ENCODE measurements at regions not wholly inside any gene's neighbourhood (a gene's known extent, or its start where the extent isn't known, plus 50 kb on each side); places are given as distances from the start of the nearest gene placed in this dataset.

DNA sequence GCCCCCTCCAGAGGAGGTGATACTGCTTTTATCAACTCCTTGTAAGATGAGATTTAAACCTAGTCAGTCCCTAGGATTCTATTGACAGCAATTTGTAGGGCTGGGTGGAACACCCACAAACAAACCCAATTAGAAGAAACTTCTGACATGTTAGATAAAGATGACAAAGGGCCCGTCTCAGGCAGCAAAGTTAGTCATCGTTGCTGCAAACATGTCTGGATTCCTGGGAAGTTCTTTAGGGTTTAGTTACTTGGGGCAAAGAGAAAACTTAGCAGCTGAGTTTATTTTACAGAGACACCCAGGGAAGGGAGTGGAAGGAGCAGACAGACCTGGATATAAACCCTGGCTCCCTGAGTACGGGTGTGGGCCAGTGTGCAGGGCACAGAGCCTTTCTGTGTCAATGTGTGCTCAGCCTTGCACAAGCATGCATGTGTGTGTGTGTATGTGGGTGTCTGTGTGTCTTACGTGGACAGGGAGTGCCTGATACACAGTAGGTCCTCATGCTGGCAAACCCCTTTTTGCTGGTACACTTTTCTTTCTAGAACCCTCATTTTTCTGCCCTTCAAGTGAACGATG lies 130.0 kb upstream of the STX18 start:
- TF ChIP-seq, protein P1, sequence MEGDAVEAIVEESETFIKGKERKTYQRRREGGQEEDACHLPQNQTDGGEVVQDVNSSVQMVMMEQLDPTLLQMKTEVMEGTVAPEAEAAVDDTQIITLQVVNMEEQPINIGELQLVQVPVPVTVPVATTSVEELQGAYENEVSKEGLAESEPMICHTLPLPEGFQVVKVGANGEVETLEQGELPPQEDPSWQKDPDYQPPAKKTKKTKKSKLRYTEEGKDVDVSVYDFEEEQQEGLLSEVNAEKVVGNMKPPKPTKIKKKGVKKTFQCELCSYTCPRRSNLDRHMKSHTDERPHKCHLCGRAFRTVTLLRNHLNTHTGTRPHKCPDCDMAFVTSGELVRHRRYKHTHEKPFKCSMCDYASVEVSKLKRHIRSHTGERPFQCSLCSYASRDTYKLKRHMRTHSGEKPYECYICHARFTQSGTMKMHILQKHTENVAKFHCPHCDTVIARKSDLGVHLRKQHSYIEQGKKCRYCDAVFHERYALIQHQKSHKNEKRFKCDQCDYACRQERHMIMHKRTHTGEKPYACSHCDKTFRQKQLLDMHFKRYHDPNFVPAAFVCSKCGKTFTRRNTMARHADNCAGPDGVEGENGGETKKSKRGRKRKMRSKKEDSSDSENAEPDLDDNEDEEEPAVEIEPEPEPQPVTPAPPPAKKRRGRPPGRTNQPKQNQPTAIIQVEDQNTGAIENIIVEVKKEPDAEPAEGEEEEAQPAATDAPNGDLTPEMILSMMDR (IDR thresholded peaks at IDR 0.05; ENCODE audit: insufficient read depth, low read length, missing control alignments): no peak
- DNase-seq (ENCODE audit: low read depth, low spot score): no peak
- CTCF ChIA-PET: interaction anchor here (0.7 to 1.5 kb wide), 3 partner anchors 10 to 208 kb away, joined by 3 to 5 read pairs (median 3); no protein-coding TSS in a partner anchor
- H3K4me3 ChIP-seq (ENCODE audit: low read depth, low read length): no peak overlapping the region
- POLR2A ChIA-PET: no interaction called here

DNA sequence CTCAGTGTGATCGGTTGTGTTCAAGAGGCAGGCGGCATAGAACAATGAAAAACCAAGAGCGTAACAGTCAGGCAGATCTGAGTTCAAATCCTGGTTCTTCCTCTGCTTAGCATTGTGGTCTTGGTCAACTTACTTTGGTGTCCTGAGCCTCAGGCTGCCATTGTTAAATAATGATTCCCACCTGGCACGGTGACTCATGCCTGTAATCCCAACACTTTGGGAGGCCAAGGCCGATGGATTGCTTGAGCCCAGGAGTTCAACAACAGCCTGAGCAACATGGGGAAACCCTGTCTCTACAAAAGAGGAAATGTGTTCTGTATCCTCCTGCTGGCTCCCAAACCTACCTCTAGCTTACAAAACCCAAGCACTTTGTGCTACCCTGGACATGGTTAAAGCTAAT lies 129.0 kb upstream of the STX18 start:
- POLR2A ChIA-PET: no interaction called here
- CTCF ChIA-PET: interaction anchor here (0.8 to 1.0 kb wide), 2 partner anchors 9 to 16 kb away, joined by 3 read pairs; no protein-coding TSS in a partner anchor
- no peak overlapping the region for H3K4me3 ChIP-seq (ENCODE audit: low read depth, low read length)
- no peak for DNase-seq (ENCODE audit: low read depth, low spot score)
- TF ChIP-seq, protein P1 (IDR thresholded peaks at IDR 0.05; ENCODE audit: insufficient read depth, low read length, missing control alignments): no peak

DNA sequence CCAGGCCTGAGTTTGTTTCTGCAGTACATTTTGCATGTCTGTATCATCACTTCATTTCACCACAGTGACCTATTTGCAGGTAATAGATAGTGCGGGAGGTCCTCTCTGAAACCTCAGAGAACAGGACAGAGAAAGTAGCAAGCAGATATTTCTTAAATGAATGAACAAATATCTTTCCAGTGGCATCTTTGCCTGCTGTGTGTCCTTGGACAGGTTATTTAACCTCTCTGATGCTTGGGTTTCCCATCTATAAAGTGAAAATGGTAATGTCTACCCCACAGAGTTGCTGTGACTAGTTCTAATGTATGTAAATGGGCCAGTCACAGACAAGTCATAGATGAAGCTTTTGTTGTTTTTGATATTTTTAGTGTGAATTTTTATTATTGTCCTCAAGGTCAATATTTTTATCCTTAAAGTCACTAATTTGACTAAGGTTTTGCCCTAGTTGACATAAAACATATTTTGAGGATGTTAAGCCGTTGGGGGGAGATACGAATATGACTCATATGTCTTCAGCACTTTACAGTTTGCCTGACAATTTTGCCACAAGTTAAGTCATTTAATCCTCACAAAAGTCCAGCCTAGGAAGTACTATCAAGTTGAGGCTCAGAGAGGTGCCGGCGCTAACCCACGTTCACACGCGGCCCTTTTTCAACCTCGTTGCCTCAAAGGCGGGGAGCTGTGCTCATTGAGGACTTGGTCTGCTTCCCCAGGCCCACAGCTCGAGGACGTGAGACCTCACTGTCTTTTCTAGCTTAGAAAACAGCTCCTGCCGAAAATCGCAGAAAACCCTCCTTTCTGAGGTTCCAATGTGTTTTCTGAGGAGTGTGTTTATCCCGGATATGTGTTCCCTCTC lies 126.7 kb upstream of the STX18 start:
- ChIA-PET CTCF (interaction anchor here (0.9 to 4.2 kb wide), 17 partner anchors 7 to 212 kb away, joined by 3 to 35 read pairs (median 3); no protein-coding TSS in a partner anchor), POLR2A (no interaction called here)
- TF ChIP-seq, protein P1 (IDR thresholded peaks at IDR 0.05; ENCODE audit: insufficient read depth, low read length, missing control alignments): no peak
- DNase-seq (ENCODE audit: low read depth, low spot score): no peak
- H3K4me3 ChIP-seq (ENCODE audit: low read depth, low read length): no peak overlapping the region

DNA sequence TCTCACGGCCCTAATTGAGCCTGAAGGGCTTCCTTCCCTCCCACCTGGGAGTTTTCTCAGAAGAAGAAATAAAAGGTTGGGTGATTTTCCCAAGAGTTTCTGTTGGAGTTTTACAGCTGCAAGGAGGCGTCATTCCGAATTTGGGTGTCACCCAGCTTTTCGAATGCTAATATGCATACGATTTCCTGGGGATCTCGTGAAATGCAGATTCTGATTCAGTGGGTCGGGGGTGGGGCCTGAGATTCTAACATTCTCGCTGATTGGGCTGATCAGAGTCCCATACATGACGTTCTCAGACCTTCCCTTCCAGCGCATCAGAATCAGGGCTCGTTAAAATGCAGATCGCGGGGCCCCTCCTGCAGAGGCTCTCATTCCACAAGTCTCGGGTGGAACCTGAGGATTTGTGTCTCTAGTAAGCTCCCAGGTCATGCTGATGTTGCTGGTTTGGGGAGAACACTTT lies 125.8 kb upstream of the STX18 start:
- no peak overlapping the region for H3K4me3 ChIP-seq (ENCODE audit: low read depth, low read length)
- no peak for DNase-seq (ENCODE audit: low read depth, low spot score)
- CTCF ChIA-PET: interaction anchor here (0.9 to 4.2 kb wide), 9 partner anchors 9 to 213 kb away, joined by 3 to 35 read pairs (median 4); no protein-coding TSS in a partner anchor
- POLR2A ChIA-PET: interaction anchor here (0.8 to 0.9 kb wide), 2 partner anchors 10 to 112 kb away, joined by 3 read pairs; no protein-coding TSS in a partner anchor
- TF ChIP-seq, protein P1 (IDR thresholded peaks at IDR 0.05; ENCODE audit: insufficient read depth, low read length, missing control alignments): no peak

DNA sequence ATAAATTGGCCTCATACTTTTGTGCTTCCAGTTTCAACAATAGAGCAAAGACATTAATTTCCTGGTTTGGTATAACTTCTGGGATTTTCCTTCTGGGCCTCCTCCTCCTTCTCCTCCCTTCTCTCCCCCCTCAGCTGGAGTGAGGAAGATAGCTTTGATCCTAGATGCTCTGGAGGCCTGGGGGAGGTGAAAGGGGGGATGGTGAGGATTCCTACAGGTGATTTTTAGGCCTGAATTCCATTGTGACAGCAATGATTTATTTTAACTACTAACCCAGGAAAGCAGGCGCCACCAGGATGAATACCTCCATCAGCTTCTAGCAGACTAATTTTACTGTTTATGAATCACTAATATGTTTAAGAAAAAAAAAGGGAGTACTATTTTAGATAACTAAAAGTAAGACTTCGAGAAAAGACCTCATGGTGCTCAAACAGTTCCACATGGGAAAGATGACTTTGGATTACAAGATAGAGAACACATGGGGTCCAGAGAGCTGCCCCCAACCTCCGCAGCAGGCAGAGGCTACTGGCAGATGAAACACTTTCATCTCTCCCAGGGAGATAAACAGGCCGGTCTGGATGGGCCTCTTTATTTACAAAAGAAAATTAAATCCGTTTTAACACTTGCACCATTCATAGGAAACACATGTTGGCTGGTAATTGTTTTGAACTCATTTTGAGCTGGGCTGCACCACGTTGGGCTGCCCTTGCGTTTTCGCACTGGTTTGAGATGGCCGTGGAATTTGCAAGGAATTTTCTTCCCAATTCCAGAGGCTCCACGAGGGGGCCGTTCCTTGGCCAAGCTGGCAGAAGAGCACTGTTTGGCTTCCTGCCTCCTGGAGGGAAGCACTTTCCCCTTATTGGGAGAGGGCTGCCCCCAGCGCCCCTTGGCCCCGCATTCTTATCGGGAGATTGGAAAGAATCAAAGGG lies 125.1 kb upstream of the STX18 start:
- POLR2A ChIA-PET: interaction anchor here (0.8 to 0.9 kb wide), 2 partner anchors 11 to 111 kb away, joined by 3 read pairs; no protein-coding TSS in a partner anchor
- CTCF ChIA-PET: interaction anchor here (0.9 to 4.2 kb wide), 7 partner anchors 10 to 177 kb away, joined by 3 to 35 read pairs (median 3); no protein-coding TSS in a partner anchor
- no peak for DNase-seq (ENCODE audit: low read depth, low spot score)
- TF ChIP-seq, protein P1 (IDR thresholded peaks at IDR 0.05; ENCODE audit: insufficient read depth, low read length, missing control alignments): peak; percentile 12
- no peak overlapping the region; the same call in 1 of the 2 replicates for H3K4me3 ChIP-seq (ENCODE audit: low read depth, low read length)
